Raji (cell line): ENCODE measurements at regions not wholly inside any gene's neighbourhood (a gene's known extent, or its start where the extent isn't known, plus 50 kb on each side); places are given as distances from the start of the nearest gene placed in this dataset.

Experiments
- POLR2A ChIP-seq: IDR thresholded peaks from 2 replicates; pipeline ENCODE4 v1.6.1; 2011; ENCODE audit warnings: low read depth, low read length, control low read depth; ENCODE audit not compliant: insufficient read depth

DNA sequence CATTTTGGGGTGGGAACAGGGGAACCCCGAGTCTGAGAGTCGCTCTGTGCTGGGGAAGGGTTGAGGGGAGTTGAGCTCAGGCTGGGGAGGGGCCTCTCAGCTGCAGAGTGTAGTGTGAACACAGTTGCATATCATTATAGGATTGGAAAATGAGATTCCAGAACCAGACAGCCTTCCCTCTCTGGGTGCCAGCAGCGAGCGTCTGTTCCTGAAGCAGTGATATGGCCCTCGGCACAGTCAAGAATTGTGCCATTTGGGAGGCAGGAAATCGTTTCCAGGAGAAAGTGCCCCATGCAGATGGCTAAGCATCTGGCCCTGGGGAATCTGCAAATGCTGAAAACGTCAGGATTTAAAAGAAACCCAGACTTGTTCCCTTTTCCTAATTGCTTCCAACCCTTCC, 70.4 kb upstream of the SFSWAP start:
- TF ChIP-seq POLR2A = no peak

DNA sequence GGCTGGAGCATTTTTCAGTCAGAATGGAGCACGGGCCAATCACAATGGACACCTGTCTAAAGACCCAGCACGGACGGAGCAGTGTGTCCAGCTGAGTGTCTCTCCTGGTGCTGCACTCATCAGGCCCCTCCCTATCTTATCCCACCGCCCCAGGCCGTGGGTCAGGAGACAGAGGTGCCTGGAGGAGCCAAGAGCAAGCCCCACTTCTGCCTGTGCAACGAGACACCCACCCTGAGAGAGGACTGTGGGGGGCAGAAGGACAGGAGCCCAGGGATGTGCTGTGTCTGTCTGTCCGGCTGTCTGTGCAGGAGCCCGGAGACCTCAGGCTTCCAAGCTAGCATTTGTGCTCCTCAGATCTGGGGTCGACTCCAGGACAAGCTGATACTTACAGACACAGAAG, 69.6 kb upstream of the SFSWAP start:
- TF ChIP-seq POLR2A = no peak

DNA sequence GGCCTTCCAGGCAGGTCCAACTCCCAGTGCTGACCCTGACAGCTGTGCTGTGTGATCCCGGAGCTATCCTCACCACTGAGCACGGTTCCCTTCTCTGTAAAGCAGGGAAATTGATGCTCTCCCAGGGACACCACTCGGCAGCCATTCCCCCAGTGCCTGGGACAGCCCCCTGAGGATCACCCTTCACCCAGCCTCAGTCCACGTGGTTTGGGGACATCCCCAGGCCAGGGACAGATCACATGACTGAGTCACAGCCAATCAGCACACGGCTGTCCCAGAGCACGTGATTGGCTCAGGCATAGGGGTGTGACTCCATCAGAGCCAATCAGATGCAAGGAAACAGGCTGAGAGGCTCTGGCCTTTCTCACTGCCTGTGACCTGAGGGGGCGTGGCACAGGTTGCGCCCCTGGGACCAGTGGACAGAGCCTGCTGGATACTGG, 68.8 kb upstream of the SFSWAP start:
- no peak for TF ChIP-seq POLR2A

DNA sequence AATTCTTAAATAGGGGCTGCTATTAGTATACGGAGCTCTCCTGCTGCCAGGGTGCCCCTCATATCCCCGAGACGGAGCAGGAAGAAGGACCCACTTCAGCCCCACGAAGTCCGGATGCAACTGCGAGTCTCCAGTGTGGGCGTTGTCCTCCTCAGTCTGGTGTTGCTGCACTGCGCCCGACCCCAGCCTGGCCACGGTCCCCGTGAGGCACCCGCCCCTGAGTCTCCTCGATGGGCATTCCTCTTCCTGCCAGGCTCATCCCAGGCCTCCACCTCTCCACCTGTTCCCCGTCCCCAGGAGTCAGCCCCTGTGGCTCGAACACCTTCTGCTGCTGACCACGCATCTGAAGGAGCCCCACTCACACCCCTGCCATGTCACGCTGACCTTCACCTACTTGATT, 68.1 kb upstream of the SFSWAP start:
- no peak for TF ChIP-seq POLR2A

DNA sequence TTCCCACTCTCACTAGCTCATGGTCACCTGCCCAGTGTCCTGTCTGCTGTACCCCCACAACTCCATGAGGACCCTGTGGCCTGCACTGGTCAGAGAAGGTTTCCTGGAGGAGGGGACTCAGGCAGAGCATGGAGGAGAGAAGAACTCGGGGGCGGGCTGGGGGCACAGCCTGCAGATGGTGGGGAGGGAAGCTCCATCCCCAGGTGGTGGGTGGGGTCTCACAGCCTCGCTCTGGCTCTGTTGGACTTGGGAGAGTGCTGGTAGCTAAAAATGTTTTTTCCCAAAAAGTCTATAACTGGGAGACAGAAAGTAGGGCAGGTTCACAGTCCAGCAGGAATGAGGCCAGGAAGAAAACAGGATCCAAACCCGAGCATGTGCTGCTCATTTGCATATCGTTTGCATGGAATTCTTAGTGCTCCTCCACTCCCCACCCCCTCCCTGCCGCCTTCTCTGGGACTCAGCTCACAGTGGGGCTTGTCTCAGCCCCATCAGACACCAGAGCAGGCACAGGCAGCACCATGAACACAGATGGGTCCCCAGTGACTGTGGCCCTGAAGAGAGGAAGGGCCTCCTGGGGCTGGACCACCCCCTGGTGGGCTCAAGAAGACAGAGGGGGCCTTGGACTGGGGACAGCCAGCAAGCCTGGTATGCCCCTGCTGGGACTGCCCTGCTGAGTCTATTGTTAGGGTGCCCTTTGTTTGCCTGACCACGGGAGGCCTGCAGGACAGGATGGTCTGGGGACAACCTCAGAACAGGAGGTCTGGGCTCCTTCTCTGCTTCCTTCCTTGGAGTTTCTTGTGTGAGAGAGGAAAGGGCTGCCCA, 67.0 kb upstream of the SFSWAP start:
- TF ChIP-seq POLR2A = no peak

DNA sequence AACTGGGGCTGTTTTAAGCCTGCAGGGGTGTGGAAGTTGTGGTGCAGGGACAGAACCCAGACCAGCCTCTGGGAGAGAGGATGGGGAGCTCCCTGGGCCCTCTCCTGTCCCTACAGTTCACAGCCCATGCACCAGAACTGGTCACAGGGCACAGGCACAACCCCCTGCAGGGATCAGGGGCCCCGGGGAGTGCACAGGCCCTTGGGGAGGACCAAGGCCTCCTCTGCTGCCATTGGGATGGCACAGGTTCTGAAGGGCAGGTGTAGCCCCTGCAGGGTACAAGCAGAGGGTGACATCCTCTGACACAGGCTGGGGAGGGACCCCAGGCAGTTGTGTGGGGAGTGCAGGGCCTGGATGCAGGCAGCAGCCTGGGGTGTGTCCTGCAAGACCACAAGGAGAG, 66.4 kb upstream of the SFSWAP start:
- no peak for TF ChIP-seq POLR2A

DNA sequence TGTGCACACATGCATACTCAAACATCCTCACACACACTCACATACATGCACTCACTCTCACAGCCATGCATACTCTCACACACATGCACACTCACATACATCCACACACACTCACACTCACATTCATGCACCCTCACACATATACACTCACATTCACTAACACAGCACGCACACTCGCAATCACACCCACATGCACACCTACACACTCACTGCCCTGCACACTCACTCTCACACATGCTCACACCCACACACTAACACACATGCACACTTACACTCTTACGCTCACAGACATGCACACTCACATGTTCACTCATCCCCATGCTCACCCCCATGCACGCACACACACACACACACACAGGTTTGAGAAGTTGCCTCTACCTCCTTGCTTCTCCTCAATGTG, 63.2 kb upstream of the SFSWAP start:
- TF ChIP-seq POLR2A = no peak
